SKM-1 (cell line): ENCODE measurements at regions not wholly inside any gene's neighbourhood (a gene's known extent, or its start where the extent isn't known, plus 50 kb on each side); places are given as distances from the start of the nearest gene placed in this dataset.

Source experiments
- DNase-seq: peaks from one replicate; lab custom pipeline; 2025; ENCODE audit not compliant: unreplicated experiment; lab: John Stamatoyannopoulos, UW

- no peak for DNase-seq
These were observed 54.2 kb upstream of the IRX4 start for GRCh38 chr5:1936901-1937300.

- no peak for DNase-seq
These were observed 53.7 kb upstream of the IRX4 start for GRCh38 chr5:1936413-1936812.

DNA sequence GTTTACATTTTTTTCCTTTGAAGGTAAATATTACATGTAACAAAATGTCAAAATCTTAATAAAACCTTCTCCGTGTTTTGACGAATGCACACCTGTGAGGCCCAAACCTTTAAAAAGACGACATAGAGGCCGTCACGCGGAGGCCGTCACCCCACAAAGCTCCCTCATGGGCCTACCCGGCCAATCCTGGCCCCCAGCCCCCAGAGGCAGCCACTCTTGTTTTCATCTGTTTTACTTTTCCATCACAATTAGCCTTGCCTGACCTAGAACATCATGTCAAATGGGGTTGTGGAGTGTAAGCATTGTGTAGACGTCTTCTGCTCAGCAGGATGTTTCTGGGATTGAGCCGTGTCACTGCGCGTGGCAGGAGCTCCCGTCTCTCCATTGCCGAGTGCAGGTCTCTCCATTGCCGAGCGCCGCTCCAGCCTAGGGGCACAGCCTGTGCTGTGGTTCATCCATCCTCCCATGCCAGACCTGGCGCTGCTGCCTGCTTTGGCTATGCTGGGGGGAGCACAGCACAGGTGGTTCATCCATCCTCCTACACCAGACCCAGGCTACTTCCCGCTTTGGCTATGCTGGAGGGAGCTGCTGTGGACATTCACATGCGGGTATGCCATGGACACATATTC, 52.2 kb upstream of the IRX4 start:
- DNase-seq: no peak

DNA sequence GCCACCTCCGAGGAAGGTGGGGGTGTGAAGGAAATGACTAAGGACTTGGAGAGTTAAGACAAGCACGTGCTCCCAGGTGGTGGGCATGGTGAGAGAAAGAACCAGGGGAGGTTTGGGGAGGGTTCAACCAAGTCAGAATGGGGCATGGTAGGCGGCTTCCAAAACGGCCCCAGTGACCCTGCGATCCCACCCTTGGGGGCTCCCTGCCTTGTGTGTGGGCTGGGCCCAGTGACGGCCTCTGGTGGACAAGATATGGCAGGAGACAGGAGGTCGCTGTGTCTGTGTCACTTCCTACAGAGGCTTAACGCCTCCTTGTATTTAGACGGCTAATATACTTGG, 51.3 kb upstream of the IRX4 start:
- no peak for DNase-seq

DNA sequence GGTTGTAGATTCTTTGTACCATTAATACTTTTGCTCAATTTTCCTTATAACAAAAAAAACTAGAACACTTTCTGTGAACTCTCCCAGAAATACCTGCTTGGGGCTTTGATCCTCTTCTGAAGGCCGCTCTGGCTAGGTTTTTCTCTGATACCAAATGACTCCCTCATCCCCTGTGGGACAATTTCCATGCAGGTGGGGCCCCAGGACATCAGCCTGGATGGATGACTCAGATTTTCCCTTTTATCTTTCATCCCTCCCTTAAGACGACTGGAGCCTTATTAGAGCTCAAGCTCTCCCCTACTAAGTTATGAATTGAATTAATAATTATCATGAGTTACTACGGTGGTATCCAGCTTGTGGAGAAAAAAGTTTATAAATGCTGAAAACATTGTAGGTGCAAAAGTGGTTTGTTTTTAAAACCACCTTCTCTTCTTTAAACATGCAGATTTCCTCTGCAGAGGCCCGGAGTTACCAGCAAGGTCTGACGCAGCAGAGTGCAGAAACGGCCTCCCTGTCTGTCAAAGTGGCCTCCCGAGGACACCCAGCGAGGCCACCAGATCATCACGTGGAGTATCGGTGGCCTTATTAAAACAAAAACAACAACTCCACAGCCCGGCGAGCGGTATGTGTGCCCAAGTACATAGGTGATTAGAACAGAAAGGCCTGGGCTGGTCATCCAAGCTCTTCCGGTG, 50.8 kb upstream of the IRX4 start:
- DNase-seq: no peak
